ENCODE measurements at regions not wholly inside any gene's neighbourhood (a gene's known extent, or its start where the extent isn't known, plus 50 kb on each side); places are given as distances from the start of the nearest gene placed in this dataset.

DNA sequence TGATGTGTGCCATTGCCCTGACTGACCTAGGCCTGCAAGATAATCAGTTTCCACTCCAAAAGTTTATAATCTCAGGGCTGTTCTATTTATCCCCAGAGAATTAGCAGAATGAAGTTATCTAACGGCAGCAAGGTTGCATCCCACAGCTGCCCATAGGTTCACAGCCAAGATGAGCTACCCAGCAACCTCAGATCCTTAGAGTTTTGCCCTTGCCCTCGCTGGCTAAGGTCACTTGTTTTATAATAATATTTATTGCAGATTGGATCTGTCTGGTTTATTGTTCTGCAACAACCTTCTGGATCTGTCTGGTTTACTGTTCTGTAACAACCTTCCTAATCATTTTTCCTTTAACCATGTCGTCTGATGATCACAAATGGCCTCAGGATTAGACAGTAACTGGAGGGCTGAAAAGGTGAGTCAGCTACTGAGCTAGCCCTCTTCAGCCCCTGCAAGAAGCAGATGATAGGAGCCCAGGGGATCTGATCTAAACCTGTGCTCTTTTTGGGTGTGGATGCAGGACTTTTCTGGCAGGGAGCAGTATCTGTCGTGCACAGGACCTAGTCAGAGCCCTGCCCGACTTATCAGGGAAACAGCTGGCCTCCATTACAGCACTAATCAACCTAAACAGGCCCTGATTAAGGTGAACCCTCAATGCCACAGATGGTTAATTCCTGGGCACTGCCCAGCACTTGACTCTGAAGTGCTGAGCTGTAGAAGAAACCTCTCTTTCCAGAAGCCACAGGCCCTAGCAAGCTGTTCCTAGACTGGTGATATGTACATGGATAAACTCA is 642.9 kb upstream of the KIRREL3 start:
- Mint-ChIP-seq H3K27ac (no peak overlapping the region), H3K9me3 (ENCODE audit: insufficient read depth) (no peaks in the 10 kb centered on the region), H3K27me3 (no peaks in the 10 kb centered on the region), H3K4me3 (no peak overlapping the region), H3K4me1 (no peaks in the 10 kb centered on the region)
- ATAC-seq (ENCODE audit: low read depth) (no peak), DNase-seq (no peak)
- no peak for TF ChIP-seq EZH2 (IDR thresholded peaks at IDR 0.05; ENCODE audit: borderline replicate concordance, insufficient read depth, low read depth, low read length, poor library complexity, severe bottlenecking)
- TF ChIP-seq, protein P1, sequence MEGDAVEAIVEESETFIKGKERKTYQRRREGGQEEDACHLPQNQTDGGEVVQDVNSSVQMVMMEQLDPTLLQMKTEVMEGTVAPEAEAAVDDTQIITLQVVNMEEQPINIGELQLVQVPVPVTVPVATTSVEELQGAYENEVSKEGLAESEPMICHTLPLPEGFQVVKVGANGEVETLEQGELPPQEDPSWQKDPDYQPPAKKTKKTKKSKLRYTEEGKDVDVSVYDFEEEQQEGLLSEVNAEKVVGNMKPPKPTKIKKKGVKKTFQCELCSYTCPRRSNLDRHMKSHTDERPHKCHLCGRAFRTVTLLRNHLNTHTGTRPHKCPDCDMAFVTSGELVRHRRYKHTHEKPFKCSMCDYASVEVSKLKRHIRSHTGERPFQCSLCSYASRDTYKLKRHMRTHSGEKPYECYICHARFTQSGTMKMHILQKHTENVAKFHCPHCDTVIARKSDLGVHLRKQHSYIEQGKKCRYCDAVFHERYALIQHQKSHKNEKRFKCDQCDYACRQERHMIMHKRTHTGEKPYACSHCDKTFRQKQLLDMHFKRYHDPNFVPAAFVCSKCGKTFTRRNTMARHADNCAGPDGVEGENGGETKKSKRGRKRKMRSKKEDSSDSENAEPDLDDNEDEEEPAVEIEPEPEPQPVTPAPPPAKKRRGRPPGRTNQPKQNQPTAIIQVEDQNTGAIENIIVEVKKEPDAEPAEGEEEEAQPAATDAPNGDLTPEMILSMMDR (IDR thresholded peaks at IDR 0.05): no peak
- Histone ChIP-seq H3K27ac (ENCODE audit: low read length in 2 of 2) (no peak overlapping the region), H3K79me2 (ENCODE audit: control insufficient read depth, insufficient read depth, low read length) (no peaks in the 10 kb centered on the region), H3K4me2 (replicated peaks; ENCODE audit: low read depth, low read length, poor library complexity, severe bottlenecking) (no peak overlapping the region), H4K20me1 (ENCODE audit: control insufficient read depth, insufficient read depth, low read length, poor library complexity, severe bottlenecking) (no peaks in the 10 kb centered on the region), H3K9me3 (ENCODE audit: control extremely low read depth in 1 of 3, control insufficient read depth in 2 of 3, insufficient read depth in 1 of 3, low read length in 2 of 3) (peaks cover 0 to 3% (median 0%) of the 10 kb centered on the region in 3 donors), H2AFZ (ENCODE audit: insufficient read depth, low read depth, low read length, poor library complexity, severe bottlenecking) (no peak overlapping the region), H3K9ac (ENCODE audit: low read length) (no peak overlapping the region), H3K27me3 (replicated peaks in 1 of 4; ENCODE audit: control extremely low read depth in 1 of 4, control insufficient read depth in 3 of 4, insufficient read depth in 4 of 4, low read length in 3 of 4) (no peaks in the 10 kb centered on the region), H3K4me1 (ENCODE audit: control insufficient read depth in 2 of 2, insufficient read depth in 2 of 2, low read length in 2 of 2) (no peaks in the 10 kb centered on the region), H3K4me3 (ENCODE audit: control extremely low read depth in 1 of 5, extremely low read depth in 1 of 5, insufficient read depth in 1 of 5, low read depth in 2 of 5, low read length in 4 of 5) (no peak overlapping the region), H3K36me3 (replicated peaks in 1 of 2; ENCODE audit: control extremely low read depth in 1 of 2, control insufficient read depth in 1 of 2, extremely low read depth in 1 of 2, insufficient read depth in 2 of 2, low read length in 1 of 2) (no peaks in the 10 kb centered on the region)
- intact Hi-C loops (cut with micrococcal nuclease): no loop called here
- 80% methylated on average over 2 of the region's 5 CpGs for WGBS (ENCODE audit: insufficient coverage)
- ChIA-PET POLR2A (no interaction called here), CTCF (no interaction called here)

DNA sequence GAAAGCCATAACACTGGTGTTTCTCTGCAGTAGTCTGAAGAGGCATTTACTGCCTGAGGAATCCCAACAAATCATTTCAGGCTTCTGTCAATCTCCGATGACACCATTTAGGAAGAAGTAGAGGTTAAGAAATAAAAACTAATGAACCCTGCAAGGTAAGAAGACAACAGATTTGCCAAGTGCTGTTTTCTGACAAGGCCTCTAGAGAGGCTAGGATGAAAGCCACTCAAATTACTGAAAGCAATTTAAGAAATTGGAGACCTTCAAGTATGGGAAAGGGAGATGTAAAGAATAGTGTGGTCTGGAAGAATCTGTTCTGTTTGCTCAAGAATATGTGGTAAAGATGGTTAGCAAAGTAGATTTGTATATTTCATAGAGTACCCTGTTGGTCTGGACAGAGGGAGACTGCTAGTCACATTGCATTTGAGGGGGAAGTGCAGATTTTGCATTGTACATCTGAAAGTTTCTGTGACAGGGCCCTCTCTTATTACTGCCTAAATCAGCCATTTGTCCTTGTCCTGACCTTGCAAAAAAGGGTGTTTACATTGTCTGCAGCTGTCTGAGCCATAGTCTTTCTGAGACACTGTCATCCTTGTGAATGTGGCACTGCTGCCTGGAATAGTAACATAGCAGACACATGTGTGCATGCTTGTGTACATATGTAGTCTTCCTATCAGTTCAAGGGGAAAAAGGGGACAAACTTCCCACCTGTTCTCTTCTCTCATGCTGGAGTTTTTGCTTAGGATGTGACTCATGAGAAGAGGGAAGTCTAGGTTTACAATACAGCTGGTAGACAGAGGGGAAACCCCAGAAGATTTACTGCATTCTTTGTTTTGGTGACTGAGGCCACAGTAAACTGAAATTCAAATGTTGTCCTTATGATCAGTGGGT is 640.2 kb upstream of the KIRREL3 start:
- no CpG with 5 or more reads among the region's 1 CpG for WGBS (ENCODE audit: insufficient coverage)
- Histone ChIP-seq H3K4me2 (replicated peaks; ENCODE audit: low read depth, low read length, poor library complexity, severe bottlenecking) (no peak overlapping the region), H3K9me3 (ENCODE audit: control extremely low read depth in 1 of 3, control insufficient read depth in 2 of 3, insufficient read depth in 1 of 3, low read length in 2 of 3) (peaks cover 0 to 1% (median 0%) of the 10 kb centered on the region in 3 donors), H3K79me2 (ENCODE audit: control insufficient read depth, insufficient read depth, low read length) (no peaks in the 10 kb centered on the region), H3K36me3 (replicated peaks in 1 of 2; ENCODE audit: control extremely low read depth in 1 of 2, control insufficient read depth in 1 of 2, extremely low read depth in 1 of 2, insufficient read depth in 2 of 2, low read length in 1 of 2) (no peaks in the 10 kb centered on the region), H3K4me3 (ENCODE audit: control extremely low read depth in 1 of 5, extremely low read depth in 1 of 5, insufficient read depth in 1 of 5, low read depth in 2 of 5, low read length in 4 of 5) (no peak overlapping the region), H3K4me1 (ENCODE audit: control insufficient read depth in 2 of 2, insufficient read depth in 2 of 2, low read length in 2 of 2) (no peaks in the 10 kb centered on the region), H3K27ac (ENCODE audit: low read length in 2 of 2) (no peak overlapping the region), H2AFZ (ENCODE audit: insufficient read depth, low read depth, low read length, poor library complexity, severe bottlenecking) (no peak overlapping the region), H3K9ac (ENCODE audit: low read length) (no peak overlapping the region), H4K20me1 (ENCODE audit: control insufficient read depth, insufficient read depth, low read length, poor library complexity, severe bottlenecking) (no peaks in the 10 kb centered on the region), H3K27me3 (replicated peaks in 1 of 4; ENCODE audit: control extremely low read depth in 1 of 4, control insufficient read depth in 3 of 4, insufficient read depth in 4 of 4, low read length in 3 of 4) (no peaks in the 10 kb centered on the region)
- H3K4me3 Mint-ChIP-seq: no peak overlapping the region
- intact Hi-C loops (cut with micrococcal nuclease): no loop called here
- no peak overlapping the region for H3K27ac Mint-ChIP-seq
- POLR2A ChIA-PET: no interaction called here
- TF ChIP-seq, protein P1 (IDR thresholded peaks at IDR 0.05): no peak
- no peak for TF ChIP-seq EZH2 (IDR thresholded peaks at IDR 0.05; ENCODE audit: borderline replicate concordance, insufficient read depth, low read depth, low read length, poor library complexity, severe bottlenecking)
- ATAC-seq (ENCODE audit: low read depth) (no peak), DNase-seq (no peak)
- no peaks in the 10 kb centered on the region for H3K27me3 Mint-ChIP-seq
- H3K9me3 Mint-ChIP-seq (ENCODE audit: insufficient read depth): no peaks in the 10 kb centered on the region
- CTCF ChIA-PET: no interaction called here
- H3K4me1 Mint-ChIP-seq: no peaks in the 10 kb centered on the region

Data from B cell (primary cell).